ENCODE measurements at regions not wholly inside any gene's neighbourhood (a gene's known extent, or its start where the extent isn't known, plus 50 kb on each side); places are given as distances from the start of the nearest gene placed in this dataset.

DNA sequence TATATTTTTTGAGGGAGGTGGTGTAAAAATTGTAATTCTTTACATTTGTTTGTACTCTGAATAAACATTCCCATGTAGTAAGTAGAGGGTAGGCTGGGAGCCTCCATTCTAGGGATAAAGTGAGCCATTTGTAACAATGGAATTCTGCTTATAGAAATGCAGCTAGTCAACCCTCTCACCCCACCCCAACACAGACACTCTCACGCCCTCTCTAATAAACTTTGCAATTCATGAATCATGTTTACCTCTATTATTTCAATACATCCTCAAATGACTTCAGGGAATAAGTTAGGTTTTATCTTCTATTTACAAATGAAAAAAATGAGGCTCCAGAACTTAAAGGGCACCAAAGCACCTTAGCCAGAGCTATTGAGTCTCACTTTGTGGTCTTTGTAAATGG is 56.5 kb upstream of the PDZRN3 start:
- peaks cover 35 to 42% of the 10 kb centered on the region in 2 experiments for H3K4me1 Mint-ChIP-seq
- Histone ChIP-seq H3K18ac (ENCODE audit: insufficient read length, low read depth, low read length) (no peak overlapping the region), H3K79me2 (ENCODE audit: insufficient read depth, low read length) (no peaks in the 10 kb centered on the region), H4K5ac (ENCODE audit: insufficient read length, low read depth, low read length) (no peak overlapping the region), H3K27me3 (ENCODE audit: insufficient read depth, low read length) (no peaks in the 10 kb centered on the region), H4K91ac (ENCODE audit: insufficient read length, low read depth, low read length) (no peak overlapping the region), H4K8ac (replicated peaks; ENCODE audit: insufficient read length, low read depth, low read length) (no peak overlapping the region), H2BK15ac (ENCODE audit: low read depth, low read length) (no peak overlapping the region), H2BK120ac (ENCODE audit: low read depth, low read length, poor library complexity, severe bottlenecking) (no peak overlapping the region), H3K9ac (ENCODE audit: extremely low read depth, insufficient read length, low read length) (no peak overlapping the region), H4K20me1 (ENCODE audit: control insufficient read depth, insufficient read depth, insufficient read length) (no peaks in the 10 kb centered on the region), H2BK5ac (ENCODE audit: insufficient read length, low read length) (no peak overlapping the region), H2BK12ac (ENCODE audit: insufficient read length, low read depth, low read length) (no peak overlapping the region), H3K56ac (ENCODE audit: insufficient read length, low read depth, low read length) (no peak overlapping the region), H3K4me2 (ENCODE audit: insufficient read depth, insufficient read length, low read length) (no peak overlapping the region), H3K79me1 (ENCODE audit: insufficient read depth, low read depth, low read length, poor library complexity, severe bottlenecking) (no peaks in the 10 kb centered on the region), H3K4me1 (ENCODE audit: insufficient read depth, low read length) (peaks cover 7% of the 10 kb centered on the region; the same call in 1 of the 2 replicates), H2BK20ac (ENCODE audit: low read depth, low read length, poor library complexity, severe bottlenecking) (no peak overlapping the region), H3K23ac (ENCODE audit: insufficient read length, low read depth, low read length) (no peak overlapping the region), H3K4ac (ENCODE audit: low read depth, low read length) (no peak overlapping the region), H3T11ph (ENCODE audit: low read length) (no peak overlapping the region), H3K14ac (ENCODE audit: insufficient read depth, low read length) (no peak overlapping the region), H2AFZ (ENCODE audit: low read length) (no peak overlapping the region), H3K27ac (ENCODE audit: insufficient read length, low read depth, low read length) (no peak overlapping the region), H3K23me2 (ENCODE audit: insufficient read length, low read depth, low read length, poor library complexity, severe bottlenecking) (no peaks in the 10 kb centered on the region), H2AK5ac (ENCODE audit: insufficient read length, low read length) (no peak overlapping the region), H3K9me3 (ENCODE audit: control insufficient read depth, low read depth, low read length) (no peaks in the 10 kb centered on the region)
- no peak overlapping the region for H3K4me3 Mint-ChIP-seq
- no peaks in the 10 kb centered on the region for H3K36me3 Mint-ChIP-seq (ENCODE audit: insufficient read depth in 1 of 3, low read depth in 3 of 3)
- H3K27ac Mint-ChIP-seq = no peak overlapping the region
- TF ChIP-seq, protein P1, sequence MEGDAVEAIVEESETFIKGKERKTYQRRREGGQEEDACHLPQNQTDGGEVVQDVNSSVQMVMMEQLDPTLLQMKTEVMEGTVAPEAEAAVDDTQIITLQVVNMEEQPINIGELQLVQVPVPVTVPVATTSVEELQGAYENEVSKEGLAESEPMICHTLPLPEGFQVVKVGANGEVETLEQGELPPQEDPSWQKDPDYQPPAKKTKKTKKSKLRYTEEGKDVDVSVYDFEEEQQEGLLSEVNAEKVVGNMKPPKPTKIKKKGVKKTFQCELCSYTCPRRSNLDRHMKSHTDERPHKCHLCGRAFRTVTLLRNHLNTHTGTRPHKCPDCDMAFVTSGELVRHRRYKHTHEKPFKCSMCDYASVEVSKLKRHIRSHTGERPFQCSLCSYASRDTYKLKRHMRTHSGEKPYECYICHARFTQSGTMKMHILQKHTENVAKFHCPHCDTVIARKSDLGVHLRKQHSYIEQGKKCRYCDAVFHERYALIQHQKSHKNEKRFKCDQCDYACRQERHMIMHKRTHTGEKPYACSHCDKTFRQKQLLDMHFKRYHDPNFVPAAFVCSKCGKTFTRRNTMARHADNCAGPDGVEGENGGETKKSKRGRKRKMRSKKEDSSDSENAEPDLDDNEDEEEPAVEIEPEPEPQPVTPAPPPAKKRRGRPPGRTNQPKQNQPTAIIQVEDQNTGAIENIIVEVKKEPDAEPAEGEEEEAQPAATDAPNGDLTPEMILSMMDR (conservative IDR thresholded peaks at IDR 0.05) = no peak
- no peaks in the 10 kb centered on the region for H3K9me3 Mint-ChIP-seq
- no CpG with 5 or more reads among the region's 1 CpG for WGBS (ENCODE audit: extremely low coverage, insufficient read length, low lambda C conversion rate)
- no peaks in the 10 kb centered on the region for H3K27me3 Mint-ChIP-seq (ENCODE audit: low read depth)
- no peak for DNase-seq

All from H9 (cell line).